WERI-Rb-1 (cell line): ENCODE measurements at regions not wholly inside any gene's neighbourhood (a gene's known extent, or its start where the extent isn't known, plus 50 kb on each side); places are given as distances from the start of the nearest gene placed in this dataset.

Experiments used
- DNase-seq: peaks from one replicate; pipeline ENCODE4 v3.0.0-alpha.2; 2020
- H3K27ac ChIP-seq: fragments of 250-450 bp; sonication (Bioruptor Pico); 2 replicates; pipeline ENCODE4 v1.5.1; 2020; ENCODE audit warnings: mild to moderate bottlenecking, moderate library complexity
- H3K27me3 ChIP-seq: fragments of 250-450 bp; sonication (Bioruptor Pico); 2 replicates; pipeline ENCODE4 v1.5.1; 2021; ENCODE audit warnings: mild to moderate bottlenecking, low read depth, moderate library complexity; ENCODE audit not compliant: insufficient read depth, severe bottlenecking
- H3K36me3 ChIP-seq: fragments of 250-450 bp; sonication (Bioruptor Pico); 2 replicates; pipeline ENCODE4 v1.5.1; 2020; ENCODE audit warnings: mild to moderate bottlenecking, moderate library complexity
- H3K4me3 ChIP-seq: 2 replicates; pipeline ENCODE4 v1.5.1; 2011; ENCODE audit warnings: low read depth, mild to moderate bottlenecking, control low read depth, low read length
- H3K9me3 ChIP-seq: fragments of 250-450 bp; sonication (Bioruptor Pico); 2 replicates; pipeline ENCODE4 v1.5.1; 2021; ENCODE audit warnings: mild to moderate bottlenecking, moderate library complexity; ENCODE audit not compliant: severe bottlenecking
- TF ChIP-seq, protein P1 (sequence below): IDR thresholded peaks from 2 replicates; pipeline ENCODE4 v1.5.1; 2011; ENCODE audit warnings: low read depth, mild to moderate bottlenecking, control low read depth, inconsistent platforms, low read length

DNA sequence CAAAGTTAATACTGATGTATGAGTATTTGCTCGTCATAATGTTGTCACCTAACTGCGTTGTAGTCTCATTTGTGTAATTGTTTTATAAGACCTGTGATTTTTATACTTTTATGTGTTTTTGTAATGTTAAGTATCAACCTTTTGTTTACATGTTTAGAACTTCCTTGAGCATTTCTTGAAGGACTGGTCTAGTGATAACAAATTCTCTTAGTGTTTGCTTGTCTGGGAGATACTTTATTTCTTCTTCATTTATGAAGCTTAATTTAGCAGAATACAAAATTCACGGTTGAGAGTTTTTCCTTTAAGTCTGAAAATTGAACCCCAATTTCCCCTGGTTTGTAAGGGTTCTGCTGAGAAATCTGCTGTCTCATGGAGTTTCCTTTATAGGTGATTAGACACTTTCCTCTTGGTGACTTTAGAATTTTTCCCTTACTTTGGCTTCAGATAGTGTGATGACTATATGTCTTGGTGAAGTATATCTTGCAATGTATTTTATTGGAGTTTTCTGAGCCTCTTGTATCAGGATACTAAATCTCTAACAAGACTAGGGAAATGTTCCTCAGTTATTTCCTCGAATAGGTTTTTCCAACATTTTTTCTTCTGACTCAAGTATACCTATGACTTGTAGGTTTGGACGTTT lies 154.9 kb downstream of the WDR11 start:
- H3K9me3 ChIP-seq: peaks cover 18% of the 10 kb centered on the region
- H3K27ac ChIP-seq: no peak overlapping the region
- H3K4me3 ChIP-seq: no peak overlapping the region
- no peaks in the 10 kb centered on the region for H3K36me3 ChIP-seq
- no peak for DNase-seq
- no peaks in the 10 kb centered on the region for H3K27me3 ChIP-seq
- TF ChIP-seq, protein P1, sequence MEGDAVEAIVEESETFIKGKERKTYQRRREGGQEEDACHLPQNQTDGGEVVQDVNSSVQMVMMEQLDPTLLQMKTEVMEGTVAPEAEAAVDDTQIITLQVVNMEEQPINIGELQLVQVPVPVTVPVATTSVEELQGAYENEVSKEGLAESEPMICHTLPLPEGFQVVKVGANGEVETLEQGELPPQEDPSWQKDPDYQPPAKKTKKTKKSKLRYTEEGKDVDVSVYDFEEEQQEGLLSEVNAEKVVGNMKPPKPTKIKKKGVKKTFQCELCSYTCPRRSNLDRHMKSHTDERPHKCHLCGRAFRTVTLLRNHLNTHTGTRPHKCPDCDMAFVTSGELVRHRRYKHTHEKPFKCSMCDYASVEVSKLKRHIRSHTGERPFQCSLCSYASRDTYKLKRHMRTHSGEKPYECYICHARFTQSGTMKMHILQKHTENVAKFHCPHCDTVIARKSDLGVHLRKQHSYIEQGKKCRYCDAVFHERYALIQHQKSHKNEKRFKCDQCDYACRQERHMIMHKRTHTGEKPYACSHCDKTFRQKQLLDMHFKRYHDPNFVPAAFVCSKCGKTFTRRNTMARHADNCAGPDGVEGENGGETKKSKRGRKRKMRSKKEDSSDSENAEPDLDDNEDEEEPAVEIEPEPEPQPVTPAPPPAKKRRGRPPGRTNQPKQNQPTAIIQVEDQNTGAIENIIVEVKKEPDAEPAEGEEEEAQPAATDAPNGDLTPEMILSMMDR: no peak

DNA sequence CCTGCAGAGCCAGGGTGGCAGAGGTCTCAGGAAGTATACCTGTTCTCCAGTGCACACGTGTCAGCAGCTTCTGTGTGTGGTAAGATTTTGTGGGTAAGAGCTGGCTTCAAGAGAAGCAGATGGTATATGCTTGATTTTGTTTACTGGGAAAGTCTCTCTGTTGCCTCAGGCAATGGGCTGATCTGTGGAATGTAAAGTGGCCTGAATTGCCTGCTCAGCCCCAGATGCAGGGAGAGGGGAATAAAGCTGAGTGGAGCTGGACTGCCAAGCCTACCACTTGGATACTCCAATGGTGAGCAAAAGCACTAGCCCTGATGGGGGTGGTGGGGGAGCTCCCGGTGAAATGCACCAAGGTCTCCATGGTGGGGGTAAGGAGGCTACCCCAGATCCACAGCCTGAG lies 156.1 kb downstream of the WDR11 start:
- H3K27me3 ChIP-seq: no peaks in the 10 kb centered on the region
- TF ChIP-seq, protein P1: no peak
- H3K9me3 ChIP-seq: peaks cover 18% of the 10 kb centered on the region
- no peak for DNase-seq
- no peaks in the 10 kb centered on the region for H3K36me3 ChIP-seq
- H3K4me3 ChIP-seq: no peak overlapping the region
- no peak overlapping the region for H3K27ac ChIP-seq

GRCh38 chr10:121015916-121016315 lies 164.8 kb downstream of the WDR11 start:
- Histone ChIP-seq H3K27ac (no peak overlapping the region), H3K9me3 (peaks cover 2% of the 10 kb centered on the region), H3K27me3 (no peaks in the 10 kb centered on the region), H3K4me3 (no peak overlapping the region), H3K36me3 (no peaks in the 10 kb centered on the region)
- TF ChIP-seq, protein P1: no peak
- no peak for DNase-seq

DNA sequence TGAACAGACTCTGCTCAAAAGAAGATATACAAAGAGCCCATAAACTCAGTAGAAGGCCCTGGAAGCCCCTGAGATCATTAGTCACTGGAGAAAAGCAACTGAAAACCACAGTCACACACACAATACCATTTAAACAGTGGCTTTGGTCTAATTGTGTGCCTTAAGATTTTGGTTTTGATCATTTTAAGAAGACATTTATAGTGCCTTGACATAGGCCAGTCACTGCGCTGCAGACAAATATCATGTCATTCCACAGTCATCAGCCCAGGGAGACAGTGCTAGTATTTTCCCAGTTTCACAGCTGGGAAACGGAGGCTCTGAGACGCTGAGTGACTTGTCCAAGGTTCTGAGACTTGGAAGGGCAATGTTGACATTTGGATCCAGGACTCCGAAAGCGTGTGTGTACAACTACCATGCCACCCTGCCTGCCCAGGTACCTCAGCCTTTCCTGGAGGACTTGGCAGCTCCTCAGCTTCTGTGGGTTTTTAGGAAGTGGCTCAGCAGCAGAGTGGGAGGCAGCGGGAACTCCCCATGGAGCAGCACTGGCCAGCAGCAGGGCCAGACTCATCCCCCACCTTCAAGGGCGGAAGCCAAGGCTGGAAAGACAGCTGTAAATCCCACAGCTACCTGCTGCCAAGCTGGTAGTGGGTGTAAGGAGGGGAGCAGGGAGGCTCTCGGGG lies 173.9 kb downstream of the WDR11 start:
- TF ChIP-seq, protein P1: no peak
- H3K9me3 ChIP-seq: no peaks in the 10 kb centered on the region

GRCh38 chr10:121025731-121026130 lies 174.6 kb downstream of the WDR11 start:
- no peak for DNase-seq
- Histone ChIP-seq H3K36me3 (no peaks in the 10 kb centered on the region), H3K27ac (no peak overlapping the region), H3K4me3 (no peak overlapping the region), H3K27me3 (no peaks in the 10 kb centered on the region), H3K9me3 (no peaks in the 10 kb centered on the region)
- TF ChIP-seq, protein P1: no peak

More for the DNA sequence above, 173.9 kb downstream of the WDR11 start:
- Histone ChIP-seq H3K36me3 (no peaks in the 10 kb centered on the region), H3K4me3 (no peak overlapping the region), H3K27me3 (no peaks in the 10 kb centered on the region), H3K27ac (no peak overlapping the region)
- DNase-seq: no peak
